ENCODE measurements at regions not wholly inside any gene's neighbourhood (a gene's known extent, or its start where the extent isn't known, plus 50 kb on each side); places are given as distances from the start of the nearest gene placed in this dataset.

- DNase-seq (ENCODE audit: low read depth) (no peak), FAIRE-seq (no peak)
- H3K9me3 Mint-ChIP-seq (ENCODE audit: unreplicated experiment): no peaks in the 10 kb centered on the region
- no peak overlapping the region for H3K27ac Mint-ChIP-seq (ENCODE audit: unreplicated experiment)
- H3K36me3 ChIP-seq (ENCODE audit: insufficient read depth, low read length): no peaks in the 10 kb centered on the region
- no peak overlapping the region for H3K4me3 ChIP-seq (ENCODE audit: insufficient read depth, low read depth, low read length)
- no peak overlapping the region for H3K27ac ChIP-seq (ENCODE audit: low read depth, low read length)
- no peaks in the 10 kb centered on the region for H3K9me3 ChIP-seq (ENCODE audit: insufficient read depth, low read depth, low read length)
- no peaks in the 10 kb centered on the region for H3K36me3 Mint-ChIP-seq (ENCODE audit: low read depth, unreplicated experiment)
- no peak overlapping the region for H3K4me3 Mint-ChIP-seq (ENCODE audit: unreplicated experiment)
- no peak overlapping the region for H2AFZ ChIP-seq (ENCODE audit: low read depth, low read length)
- H3K27me3 Mint-ChIP-seq (ENCODE audit: low read depth, unreplicated experiment): peaks cover 11% of the 10 kb centered on the region
- no peak overlapping the region for H3K4me2 ChIP-seq (ENCODE audit: low read length)
- H4K20me1 ChIP-seq (ENCODE audit: insufficient read depth, low read length): peaks cover 84% of the 10 kb centered on the region
- no peak overlapping the region for H3K9ac ChIP-seq (ENCODE audit: low read length)
- no peaks in the 10 kb centered on the region for H3K79me2 ChIP-seq (ENCODE audit: insufficient read depth, low read length)
- peaks cover 2% of the 10 kb centered on the region for H3K27me3 ChIP-seq (ENCODE audit: insufficient read depth, low read length)
- no peak for TF ChIP-seq EZH2 (IDR thresholded peaks at IDR 0.05; ENCODE audit: insufficient read depth, low read length)
- no peak for TF ChIP-seq CTCF (IDR thresholded peaks at IDR 0.05; ENCODE audit: insufficient read depth, low read depth, low read length)
- peaks cover 7% of the 10 kb centered on the region for H3K4me1 ChIP-seq (ENCODE audit: insufficient read depth, low read length)
- peaks cover 22% of the 10 kb centered on the region for H3K4me1 Mint-ChIP-seq (ENCODE audit: low read depth, unreplicated experiment)
Observed at GRCh38 chr16:85312642-85313525, 200.6 kb upstream of the CIBAR2 start.

GRCh38 chr16:85313526-85314301 lies 201.4 kb upstream of the CIBAR2 start:
- Histone ChIP-seq H3K9me3 (ENCODE audit: insufficient read depth, low read depth, low read length) (no peaks in the 10 kb centered on the region), H2AFZ (ENCODE audit: low read depth, low read length) (no peak overlapping the region), H3K9ac (ENCODE audit: low read length) (no peak overlapping the region), H3K27ac (ENCODE audit: low read depth, low read length) (no peak overlapping the region), H3K4me2 (ENCODE audit: low read length) (no peak overlapping the region), H3K36me3 (ENCODE audit: insufficient read depth, low read length) (no peaks in the 10 kb centered on the region), H3K79me2 (ENCODE audit: insufficient read depth, low read length) (no peaks in the 10 kb centered on the region), H3K4me3 (ENCODE audit: insufficient read depth, low read depth, low read length) (no peak overlapping the region), H4K20me1 (ENCODE audit: insufficient read depth, low read length) (peaks cover 84% of the 10 kb centered on the region), H3K27me3 (ENCODE audit: insufficient read depth, low read length) (peaks cover 2% of the 10 kb centered on the region), H3K4me1 (ENCODE audit: insufficient read depth, low read length) (peaks cover 7% of the 10 kb centered on the region)
- H3K36me3 Mint-ChIP-seq (ENCODE audit: low read depth, unreplicated experiment): no peaks in the 10 kb centered on the region
- FAIRE-seq: no peak
- no peaks in the 10 kb centered on the region for H3K9me3 Mint-ChIP-seq (ENCODE audit: unreplicated experiment)
- H3K27me3 Mint-ChIP-seq (ENCODE audit: low read depth, unreplicated experiment): peaks cover 13% of the 10 kb centered on the region
- TF ChIP-seq CTCF (IDR thresholded peaks at IDR 0.05; ENCODE audit: insufficient read depth, low read depth, low read length) (no peak), EZH2 (IDR thresholded peaks at IDR 0.05; ENCODE audit: insufficient read depth, low read length) (no peak)
- no peak for DNase-seq (ENCODE audit: low read depth)
- no peak overlapping the region for H3K27ac Mint-ChIP-seq (ENCODE audit: unreplicated experiment)
- no peak overlapping the region for H3K4me3 Mint-ChIP-seq (ENCODE audit: unreplicated experiment)
- H3K4me1 Mint-ChIP-seq (ENCODE audit: low read depth, unreplicated experiment): peaks cover 20% of the 10 kb centered on the region
